ENCODE measurements at regions not wholly inside any gene's neighbourhood (a gene's known extent, or its start where the extent isn't known, plus 50 kb on each side); places are given as distances from the start of the nearest gene placed in this dataset.

GRCh38 chr4:178665916-178666315 lies 1223.7 kb upstream of the AGA start:
- Histone ChIP-seq H3K4me1 (ENCODE audit: insufficient read depth, low read length, poor library complexity, severe bottlenecking) (no peaks in the 10 kb centered on the region), H3K27me3 (replicated peaks; ENCODE audit: insufficient read depth, low read depth, low read length, poor library complexity) (no peaks in the 10 kb centered on the region), H3K4me3 (ENCODE audit: low read depth, low read length, poor library complexity, severe bottlenecking) (no peak overlapping the region), H3K36me3 (ENCODE audit: insufficient read depth, low read length, poor library complexity, severe bottlenecking) (no peaks in the 10 kb centered on the region), H3K27ac (ENCODE audit: low read depth, low read length, poor library complexity, severe bottlenecking) (no peak overlapping the region), H3K9me3 (ENCODE audit: low read depth, low read length, poor library complexity, severe bottlenecking) (no peaks in the 10 kb centered on the region)
- DNase-seq (ENCODE audit: low spot score) = no peak
- BruUV-seq (replicated peaks) = no TSS peak
- ChIA-PET CTCF (no interaction called here), POLR2A (ENCODE audit: low non-redundant PET) (no interaction called here)
- intact Hi-C loops (cut with micrococcal nuclease; ENCODE audit: unreplicated experiment) = no loop called here
- TF ChIP-seq CTCF (conservative IDR thresholded peaks at IDR 0.05; ENCODE audit: low read depth, low read length) (no peak), EZH2 (IDR thresholded peaks at IDR 0.05; ENCODE audit: borderline replicate concordance, low read depth, low read length, poor library complexity, severe bottlenecking) (no peak)

GRCh38 chr4:178671766-178672165 lies 1229.5 kb upstream of the AGA start:
- H3K36me3 ChIP-seq (ENCODE audit: insufficient read depth, low read length, poor library complexity, severe bottlenecking) = no peaks in the 10 kb centered on the region
- H3K4me3 ChIP-seq (ENCODE audit: low read depth, low read length, poor library complexity, severe bottlenecking) = no peak overlapping the region
- TF ChIP-seq EZH2 (IDR thresholded peaks at IDR 0.05; ENCODE audit: borderline replicate concordance, low read depth, low read length, poor library complexity, severe bottlenecking) = no peak
- intact Hi-C loops (cut with micrococcal nuclease; ENCODE audit: unreplicated experiment) = no loop called here
- no peaks in the 10 kb centered on the region for H3K27me3 ChIP-seq (replicated peaks; ENCODE audit: insufficient read depth, low read depth, low read length, poor library complexity)
- CTCF ChIA-PET = no interaction called here
- no peaks in the 10 kb centered on the region for H3K4me1 ChIP-seq (ENCODE audit: insufficient read depth, low read length, poor library complexity, severe bottlenecking)
- no peak for DNase-seq (ENCODE audit: low spot score)
- no peaks in the 10 kb centered on the region for H3K9me3 ChIP-seq (ENCODE audit: low read depth, low read length, poor library complexity, severe bottlenecking)
- H3K27ac ChIP-seq (ENCODE audit: low read depth, low read length, poor library complexity, severe bottlenecking) = no peak overlapping the region
- POLR2A ChIA-PET (ENCODE audit: low non-redundant PET) = no interaction called here
- BruUV-seq (replicated peaks) = no TSS peak

GRCh38 chr4:178672512-178672911 lies 1230.3 kb upstream of the AGA start:
- Histone ChIP-seq H3K36me3 (ENCODE audit: insufficient read depth, low read length, poor library complexity, severe bottlenecking) (no peaks in the 10 kb centered on the region), H3K4me1 (ENCODE audit: insufficient read depth, low read length, poor library complexity, severe bottlenecking) (no peaks in the 10 kb centered on the region), H3K9me3 (ENCODE audit: low read depth, low read length, poor library complexity, severe bottlenecking) (no peaks in the 10 kb centered on the region), H3K4me3 (ENCODE audit: low read depth, low read length, poor library complexity, severe bottlenecking) (no peak overlapping the region), H3K27ac (ENCODE audit: low read depth, low read length, poor library complexity, severe bottlenecking) (no peak overlapping the region), H3K27me3 (replicated peaks; ENCODE audit: insufficient read depth, low read depth, low read length, poor library complexity) (no peaks in the 10 kb centered on the region)
- no peak for DNase-seq (ENCODE audit: low spot score)
- POLR2A ChIA-PET (ENCODE audit: low non-redundant PET) = no interaction called here
- no TSS peak for BruUV-seq (replicated peaks)
- intact Hi-C loops (cut with micrococcal nuclease; ENCODE audit: unreplicated experiment) = no loop called here
- CTCF ChIA-PET = no interaction called here
- no peak for TF ChIP-seq CTCF (conservative IDR thresholded peaks at IDR 0.05; ENCODE audit: low read depth, low read length)
- TF ChIP-seq EZH2 (IDR thresholded peaks at IDR 0.05; ENCODE audit: borderline replicate concordance, low read depth, low read length, poor library complexity, severe bottlenecking) = no peak

GRCh38 chr4:178681871-178682270 lies 1239.6 kb upstream of the AGA start:
- Histone ChIP-seq H3K9me3 (ENCODE audit: low read depth, low read length, poor library complexity, severe bottlenecking) (no peaks in the 10 kb centered on the region), H3K27ac (ENCODE audit: low read depth, low read length, poor library complexity, severe bottlenecking) (no peak overlapping the region), H3K4me3 (ENCODE audit: low read depth, low read length, poor library complexity, severe bottlenecking) (no peak overlapping the region), H3K36me3 (ENCODE audit: insufficient read depth, low read length, poor library complexity, severe bottlenecking) (no peaks in the 10 kb centered on the region), H3K27me3 (replicated peaks; ENCODE audit: insufficient read depth, low read depth, low read length, poor library complexity) (no peaks in the 10 kb centered on the region), H3K4me1 (ENCODE audit: insufficient read depth, low read length, poor library complexity, severe bottlenecking) (no peaks in the 10 kb centered on the region)
- intact Hi-C loops (cut with micrococcal nuclease; ENCODE audit: unreplicated experiment) = no loop called here
- ChIA-PET POLR2A (ENCODE audit: low non-redundant PET) (no interaction called here), CTCF (no interaction called here)
- no TSS peak for BruUV-seq (replicated peaks)
- TF ChIP-seq EZH2 (IDR thresholded peaks at IDR 0.05; ENCODE audit: borderline replicate concordance, low read depth, low read length, poor library complexity, severe bottlenecking) (no peak), CTCF (conservative IDR thresholded peaks at IDR 0.05; ENCODE audit: low read depth, low read length) (no peak)
- no peak for DNase-seq (ENCODE audit: low spot score)
